Liver (tissue), 7 donors: ENCODE measurements at regions not wholly inside any gene's neighbourhood (a gene's known extent, or its start where the extent isn't known, plus 50 kb on each side); places are given as distances from the start of the nearest gene placed in this dataset.

Experiments used
- DNase-seq: peaks from one replicate; pipeline ENCODE4 v3.0.0-alpha.2; 2017; ENCODE audit warnings: low spot score
- H3K27ac ChIP-seq, 2 donors: one replicate each; pipeline ENCODE4 v1.7.0; 2013; ENCODE audit warnings: inconsistent platforms in 2 of 2, low read length in 2 of 2, control low read depth in 1 of 2, low read depth in 1 of 2, mild to moderate bottlenecking in 1 of 2
- H3K27me3 ChIP-seq, 4 donors: one replicate each; pipeline versions ENCODE4 v1.6.1 to v1.7.0; 2013; ENCODE audit warnings: low read length in 3 of 4, inconsistent platforms in 1 of 4, mild to moderate bottlenecking in 1 of 4, moderate library complexity in 1 of 4; ENCODE audit not compliant: control insufficient read depth in 4 of 4, insufficient read depth in 4 of 4
- H3K36me3 ChIP-seq, 4 donors: one replicate each; pipeline versions ENCODE4 v1.6.1 to v1.7.0; 2013; ENCODE audit warnings: low read length in 3 of 4, mild to moderate bottlenecking in 3 of 4, low read depth in 1 of 4, moderate library complexity in 1 of 4; ENCODE audit not compliant: control insufficient read depth in 4 of 4, insufficient read depth in 3 of 4
- H3K4me1 ChIP-seq, 4 donors: one replicate each; pipeline versions ENCODE4 v1.6.1 to v1.7.0; 2013; ENCODE audit warnings: low read length in 3 of 4, mild to moderate bottlenecking in 3 of 4, moderate library complexity in 1 of 4; ENCODE audit not compliant: control insufficient read depth in 4 of 4, insufficient read depth in 4 of 4
- H3K4me3 ChIP-seq, 3 donors: one replicate each; pipeline versions ENCODE4 v1.6.1 to v1.7.0; 2013; ENCODE audit warnings: low read length in 3 of 3, control low read depth in 1 of 3, low read depth in 1 of 3, mild to moderate bottlenecking in 1 of 3
- H3K9ac ChIP-seq, 2 donors: one replicate each; pipeline ENCODE4 v1.7.0; 2013; ENCODE audit warnings: low read length in 2 of 2, mild to moderate bottlenecking in 2 of 2, moderate library complexity in 2 of 2, control low read depth in 1 of 2, low read depth in 1 of 2
- H3K9me3 ChIP-seq, 4 donors: one replicate each; pipeline versions ENCODE4 v1.6.1 to v1.7.0; 2013; ENCODE audit warnings: low read length in 3 of 4; ENCODE audit not compliant: control insufficient read depth in 4 of 4
- ATF3 ChIP-seq: IDR thresholded peaks from 2 replicates; pipeline ENCODE4 v1.6.1; 2016; ENCODE audit warnings: antibody characterized with exemption
- EGR1 ChIP-seq, 2 donors: IDR thresholded peaks; 2 replicates each; pipeline ENCODE4 v1.6.1; 2016 to 2018; ENCODE audit warnings: antibody characterized with exemption in 2 of 2, low read depth in 2 of 2
- FOXA2 ChIP-seq: IDR thresholded peaks from 2 replicates; pipeline ENCODE4 v1.6.1; 2016; ENCODE audit warnings: antibody characterized with exemption
- GABPA ChIP-seq, 2 donors: IDR thresholded peaks in 1 of 2; conservative IDR thresholded peaks in 1 of 2; 2 replicates each; pipeline ENCODE4 v1.6.1; 2016; ENCODE audit warnings: antibody characterized with exemption in 2 of 2, mild to moderate bottlenecking in 1 of 2, moderate library complexity in 1 of 2
- HNF4G ChIP-seq: IDR thresholded peaks from 2 replicates; pipeline ENCODE4 v1.6.1; 2016; ENCODE audit warnings: antibody characterized with exemption
- JUND ChIP-seq, 2 donors: IDR thresholded peaks; 2 replicates each; pipeline ENCODE4 v1.6.1; 2016; ENCODE audit warnings: antibody characterized with exemption in 2 of 2
- MAX ChIP-seq: IDR thresholded peaks from 2 replicates; pipeline ENCODE4 v1.6.1; 2016; ENCODE audit warnings: antibody characterized with exemption
- RAD21 ChIP-seq, 2 donors: IDR thresholded peaks; 2 replicates each; pipeline ENCODE4 v1.6.1; 2016; ENCODE audit warnings: antibody characterized with exemption in 2 of 2, mild to moderate bottlenecking in 2 of 2
- RXRA ChIP-seq, 2 donors: IDR thresholded peaks; 2 replicates each; pipeline ENCODE4 v1.6.1; 2017 to 2018; ENCODE audit warnings: antibody characterized with exemption in 2 of 2, mild to moderate bottlenecking in 1 of 2
- SP1 ChIP-seq: IDR thresholded peaks from 2 replicates; pipeline ENCODE4 v1.6.1; 2018; ENCODE audit warnings: antibody characterized with exemption, mild to moderate bottlenecking
- TAF1 ChIP-seq: conservative IDR thresholded peaks from 2 replicates; pipeline ENCODE4 v1.6.1; 2016; ENCODE audit warnings: antibody characterized with exemption, mild to moderate bottlenecking
- YY1 ChIP-seq: IDR thresholded peaks from 2 replicates; pipeline ENCODE4 v1.6.1; 2016; ENCODE audit warnings: antibody characterized with exemption, mild to moderate bottlenecking
- ZBTB33 ChIP-seq: IDR thresholded peaks from 2 replicates; pipeline ENCODE4 v1.6.1; 2016; ENCODE audit warnings: antibody characterized with exemption
- WGBS: extraction: QIAGEN DNeasy Blood & Tissue Kit; methylation state at CpG from one replicate; pipeline ENCODE4 v1.1.7; 2013; 5-methylcytosine and 5-hydroxymethylcytosine counted together
- donor health status: healthy.
- donor health status: healthy.
- donor health status: healthy.
- donor health status: healthy.

GRCh38 chr11:38723361-38723760, 2125.3 kb upstream of the RAG2 start:
- no peaks in the 10 kb centered on the region for H3K27me3 ChIP-seq
- H3K9ac ChIP-seq: no peak overlapping the region
- H3K36me3 ChIP-seq: no peaks in the 10 kb centered on the region
- 78% methylated on average over 1 of the region's 1 CpG for WGBS
- no peak for DNase-seq
- TF ChIP-seq YY1 (no peak), MAX (no peak)
- no peaks in the 10 kb centered on the region for H3K9me3 ChIP-seq
- H3K4me1 ChIP-seq: no peaks in the 10 kb centered on the region
- no peak overlapping the region for H3K4me3 ChIP-seq
- no peak overlapping the region for H3K27ac ChIP-seq

DNA sequence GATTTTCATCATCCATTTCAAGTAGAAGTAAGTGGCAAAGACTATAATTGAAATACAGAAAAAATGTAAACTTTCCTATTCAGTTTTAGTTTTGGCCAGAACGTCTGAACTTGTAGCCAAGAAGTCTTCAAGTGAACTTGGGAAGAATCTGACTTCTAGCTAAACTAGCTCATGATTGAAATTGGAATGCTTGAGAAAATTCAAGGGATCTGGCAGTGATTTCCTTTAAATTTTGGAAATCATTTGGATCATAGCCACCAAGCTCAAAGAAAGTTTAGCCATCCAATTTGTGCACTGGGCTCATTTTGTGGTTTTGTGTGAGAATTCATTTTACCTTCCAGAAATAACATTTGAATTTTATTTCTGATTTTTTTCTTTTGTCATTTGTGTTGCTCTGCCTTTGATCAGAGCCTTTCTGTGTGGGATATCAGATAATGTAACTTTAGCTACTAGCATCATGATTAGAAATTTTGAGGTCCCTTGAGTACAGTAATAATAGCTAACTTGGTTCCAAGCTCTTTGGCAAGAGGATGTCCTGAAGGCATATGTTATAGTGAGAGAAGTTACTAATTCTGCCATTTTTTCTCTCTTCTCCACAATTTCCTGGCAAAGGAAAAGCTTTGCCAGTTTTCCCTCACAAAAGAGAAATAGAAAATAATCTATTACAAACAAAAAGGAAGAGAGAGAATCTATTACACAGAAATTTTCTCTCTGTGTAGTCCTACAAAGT, 2123.7 kb upstream of the RAG2 start:
- no peak for TF ChIP-seq FOXA2
- TF ChIP-seq ATF3: no peak
- no peak for TF ChIP-seq SP1
- TF ChIP-seq GABPA (IDR thresholded peaks at IDR 0.05 in 1 of 2, conservative IDR thresholded peaks at IDR 0.05 in 1 of 2): no peak
- no peak for TF ChIP-seq JUND (IDR thresholded peaks at IDR 0.05)
- TF ChIP-seq ZBTB33: no peak

DNA sequence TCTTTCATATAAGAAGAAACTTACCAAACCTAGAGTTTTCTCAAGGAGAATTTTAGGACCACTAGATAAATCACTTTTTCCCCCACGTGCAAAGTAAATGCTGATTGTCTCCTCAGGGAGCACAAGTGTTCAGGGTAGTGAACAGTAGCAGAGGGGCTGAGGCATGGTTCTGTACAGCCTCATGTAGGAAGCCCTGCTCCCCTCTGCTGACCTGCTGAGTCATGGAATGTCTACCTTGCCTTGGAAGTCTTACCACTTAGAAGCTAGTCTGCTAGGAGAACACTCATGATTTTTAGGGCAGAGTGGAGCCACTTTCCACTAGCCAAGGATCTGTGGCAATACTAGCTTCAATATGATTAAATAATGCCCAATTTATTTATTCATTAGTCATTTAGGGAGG, 2120.6 kb upstream of the RAG2 start:
- Histone ChIP-seq H3K9me3 (no peaks in the 10 kb centered on the region), H3K4me1 (no peaks in the 10 kb centered on the region), H3K4me3 (no peak overlapping the region), H3K36me3 (no peaks in the 10 kb centered on the region), H3K27me3 (no peaks in the 10 kb centered on the region), H3K27ac (no peak overlapping the region), H3K9ac (no peak overlapping the region)
- 38% methylated on average over 1 of the region's 1 CpG for WGBS
- no peak for TF ChIP-seq RAD21 (IDR thresholded peaks at IDR 0.05)
- no peak for TF ChIP-seq TAF1
- TF ChIP-seq FOXA2: no peak
- TF ChIP-seq HNF4G: no peak
- TF ChIP-seq RXRA (IDR thresholded peaks at IDR 0.05): no peak
- no peak for TF ChIP-seq YY1
- TF ChIP-seq EGR1 (IDR thresholded peaks at IDR 0.05; ENCODE audit: low read depth in 2 of 2): no peak
- no peak for TF ChIP-seq SP1
- DNase-seq: no peak

More for the DNA sequence above, 2123.7 kb upstream of the RAG2 start:
- Histone ChIP-seq H3K4me3 (no peak overlapping the region), H3K27ac (no peak overlapping the region), H3K27me3 (no peaks in the 10 kb centered on the region), H3K9ac (no peak overlapping the region), H3K4me1 (no peaks in the 10 kb centered on the region), H3K36me3 (no peaks in the 10 kb centered on the region), H3K9me3 (no peaks in the 10 kb centered on the region)
- 36% methylated on average over 1 of the region's 1 CpG for WGBS
- no peak for DNase-seq
